GM06990 (cell line): ENCODE measurements at regions not wholly inside any gene's neighbourhood (a gene's known extent, or its start where the extent isn't known, plus 50 kb on each side); places are given as distances from the start of the nearest gene placed in this dataset.

ENCODE experiments used
- DNase-seq: peaks from one replicate; pipeline ENCODE4 v3.0.0-alpha.2; 2011; ENCODE audit not compliant: insufficient read length; ENCODE audit errors: extremely low read depth
- H3K27me3 ChIP-seq: replicated peaks from 2 replicates; pipeline ENCODE4 v1.6.0; 2011; ENCODE audit warnings: low read length; ENCODE audit not compliant: control insufficient read depth, insufficient read depth
- H3K36me3 ChIP-seq: 2 replicates; pipeline ENCODE4 v1.5.1; 2011; ENCODE audit warnings: low read length; ENCODE audit not compliant: control insufficient read depth, insufficient read depth
- H3K4me3 ChIP-seq: replicated peaks from 2 replicates; pipeline ENCODE4 v1.5.1; 2011; ENCODE audit warnings: low read depth, mild to moderate bottlenecking, control low read depth, low read length
- TF ChIP-seq, protein P1 (sequence below): IDR thresholded peaks from 2 replicates; pipeline ENCODE4 v1.5.1; 2011; ENCODE audit warnings: low read length, control low read depth, mild to moderate bottlenecking, inconsistent platforms; ENCODE audit not compliant: insufficient read depth, poor library complexity, severe bottlenecking

DNA sequence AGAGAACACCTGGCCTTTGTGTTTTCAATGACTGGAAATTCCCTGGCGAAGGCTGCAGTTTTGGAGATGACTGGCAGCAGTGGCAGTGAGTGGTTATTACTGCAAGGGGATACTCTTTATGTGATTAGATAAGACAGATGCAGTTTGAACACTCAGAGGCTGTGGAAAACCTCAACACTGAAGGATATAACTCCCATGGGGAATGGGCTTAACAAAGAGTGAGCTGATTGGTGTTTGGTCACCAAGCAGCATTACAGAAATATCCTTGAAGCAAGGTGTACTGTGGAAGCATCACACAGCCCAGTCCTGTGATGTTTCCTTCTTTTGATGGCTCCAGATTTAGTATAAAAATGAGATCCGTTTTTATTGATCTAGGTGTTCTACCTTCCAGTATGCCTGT is 490.7 kb upstream of the PTPRD start:
- no peaks in the 10 kb centered on the region for H3K36me3 ChIP-seq
- no peak overlapping the region for H3K4me3 ChIP-seq
- TF ChIP-seq, protein P1, sequence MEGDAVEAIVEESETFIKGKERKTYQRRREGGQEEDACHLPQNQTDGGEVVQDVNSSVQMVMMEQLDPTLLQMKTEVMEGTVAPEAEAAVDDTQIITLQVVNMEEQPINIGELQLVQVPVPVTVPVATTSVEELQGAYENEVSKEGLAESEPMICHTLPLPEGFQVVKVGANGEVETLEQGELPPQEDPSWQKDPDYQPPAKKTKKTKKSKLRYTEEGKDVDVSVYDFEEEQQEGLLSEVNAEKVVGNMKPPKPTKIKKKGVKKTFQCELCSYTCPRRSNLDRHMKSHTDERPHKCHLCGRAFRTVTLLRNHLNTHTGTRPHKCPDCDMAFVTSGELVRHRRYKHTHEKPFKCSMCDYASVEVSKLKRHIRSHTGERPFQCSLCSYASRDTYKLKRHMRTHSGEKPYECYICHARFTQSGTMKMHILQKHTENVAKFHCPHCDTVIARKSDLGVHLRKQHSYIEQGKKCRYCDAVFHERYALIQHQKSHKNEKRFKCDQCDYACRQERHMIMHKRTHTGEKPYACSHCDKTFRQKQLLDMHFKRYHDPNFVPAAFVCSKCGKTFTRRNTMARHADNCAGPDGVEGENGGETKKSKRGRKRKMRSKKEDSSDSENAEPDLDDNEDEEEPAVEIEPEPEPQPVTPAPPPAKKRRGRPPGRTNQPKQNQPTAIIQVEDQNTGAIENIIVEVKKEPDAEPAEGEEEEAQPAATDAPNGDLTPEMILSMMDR = no peak
- H3K27me3 ChIP-seq = no peaks in the 10 kb centered on the region
- DNase-seq = no peak

DNA sequence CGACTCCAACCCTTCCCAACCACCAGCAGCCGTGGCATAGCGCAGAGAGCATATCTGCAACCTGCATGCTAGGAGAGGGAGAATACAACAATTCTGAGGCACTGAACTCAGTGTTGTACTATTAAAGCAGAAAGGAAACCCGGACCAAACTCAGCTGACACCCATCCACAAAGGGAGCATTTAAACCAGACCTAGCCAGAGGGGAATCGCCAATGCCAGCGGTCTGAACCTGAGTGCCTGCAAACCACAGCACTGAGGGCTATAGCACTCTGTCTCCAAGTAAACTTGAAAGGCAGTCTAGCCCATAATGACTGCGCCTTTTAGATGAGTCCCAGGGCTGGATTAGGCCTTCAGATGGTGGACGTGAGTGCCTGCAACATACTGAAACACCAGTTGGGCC is 494.4 kb upstream of the PTPRD start:
- no peaks in the 10 kb centered on the region for H3K27me3 ChIP-seq
- H3K36me3 ChIP-seq = no peaks in the 10 kb centered on the region
- no peak for DNase-seq
- TF ChIP-seq, protein P1 = no peak
- no peak overlapping the region for H3K4me3 ChIP-seq

DNA sequence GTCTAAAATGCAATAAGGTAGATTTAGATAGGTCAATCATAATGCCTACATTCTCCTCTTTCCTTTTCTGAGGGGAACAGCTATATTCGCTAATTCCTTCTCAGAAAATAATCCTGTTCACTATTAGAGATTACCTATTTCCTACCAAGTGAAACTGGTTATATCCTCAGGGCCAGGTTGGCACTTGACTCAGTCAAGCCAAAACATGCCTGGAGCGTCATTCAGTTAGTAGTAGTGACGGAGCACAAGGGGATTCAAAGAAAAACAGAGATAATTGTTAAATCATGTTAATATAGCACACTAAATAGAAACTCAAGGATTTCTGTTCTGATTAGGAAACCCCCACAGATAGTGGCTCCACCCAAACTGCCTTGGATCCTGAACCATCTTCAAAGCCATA is 515.4 kb upstream of the PTPRD start:
- H3K27me3 ChIP-seq = no peaks in the 10 kb centered on the region
- H3K36me3 ChIP-seq = no peaks in the 10 kb centered on the region
- no peak overlapping the region for H3K4me3 ChIP-seq
- TF ChIP-seq, protein P1 = no peak
- no peak for DNase-seq

DNA sequence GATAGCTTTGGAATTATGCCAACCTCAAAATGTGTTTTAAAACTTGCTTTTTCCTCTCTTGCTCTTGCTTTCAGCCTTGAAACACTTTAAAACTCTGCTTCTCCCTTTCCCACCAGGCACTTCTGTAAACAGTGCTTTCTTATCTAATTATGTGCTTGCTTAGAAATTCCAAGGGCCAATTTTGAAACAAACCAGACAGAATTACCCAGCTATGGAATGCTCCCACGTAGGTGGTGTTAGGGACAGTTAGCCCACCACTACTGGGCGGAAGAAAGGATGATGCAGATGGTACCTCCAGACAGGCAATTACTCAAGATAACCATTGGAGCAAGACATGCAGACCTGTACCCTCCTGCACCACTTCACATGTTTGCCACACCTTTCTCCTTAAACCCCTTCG is 523.0 kb upstream of the PTPRD start:
- TF ChIP-seq, protein P1 = no peak
- Histone ChIP-seq H3K4me3 (no peak overlapping the region), H3K27me3 (no peaks in the 10 kb centered on the region), H3K36me3 (no peaks in the 10 kb centered on the region)
- DNase-seq = no peak

DNA sequence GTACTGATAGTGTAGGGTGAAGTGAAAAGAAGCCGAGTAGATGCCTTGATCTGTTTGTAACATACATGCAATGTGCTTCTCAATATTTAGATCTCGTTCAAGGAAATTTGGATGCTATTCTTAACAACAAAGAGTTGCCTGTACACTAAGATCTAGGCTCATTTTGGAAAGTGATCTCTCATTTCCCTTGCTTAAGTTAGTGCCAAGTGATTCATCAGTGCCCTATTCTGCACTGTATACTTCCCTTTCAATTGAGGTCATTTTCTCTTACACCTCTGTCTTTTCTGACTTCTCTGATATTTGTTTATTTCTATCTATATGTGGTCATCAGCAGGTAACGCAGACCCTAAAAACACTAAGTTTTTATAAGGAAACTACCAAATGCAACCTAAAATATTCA is 528.6 kb upstream of the PTPRD start:
- no peak for DNase-seq

More for the DNA sequence above, 528.6 kb upstream of the PTPRD start:
- Histone ChIP-seq H3K36me3 (no peaks in the 10 kb centered on the region), H3K4me3 (no peak overlapping the region), H3K27me3 (no peaks in the 10 kb centered on the region)
- TF ChIP-seq, protein P1 = no peak
